ENCODE measurements at regions not wholly inside any gene's neighbourhood (a gene's known extent, or its start where the extent isn't known, plus 50 kb on each side); places are given as distances from the start of the nearest gene placed in this dataset.

DNA sequence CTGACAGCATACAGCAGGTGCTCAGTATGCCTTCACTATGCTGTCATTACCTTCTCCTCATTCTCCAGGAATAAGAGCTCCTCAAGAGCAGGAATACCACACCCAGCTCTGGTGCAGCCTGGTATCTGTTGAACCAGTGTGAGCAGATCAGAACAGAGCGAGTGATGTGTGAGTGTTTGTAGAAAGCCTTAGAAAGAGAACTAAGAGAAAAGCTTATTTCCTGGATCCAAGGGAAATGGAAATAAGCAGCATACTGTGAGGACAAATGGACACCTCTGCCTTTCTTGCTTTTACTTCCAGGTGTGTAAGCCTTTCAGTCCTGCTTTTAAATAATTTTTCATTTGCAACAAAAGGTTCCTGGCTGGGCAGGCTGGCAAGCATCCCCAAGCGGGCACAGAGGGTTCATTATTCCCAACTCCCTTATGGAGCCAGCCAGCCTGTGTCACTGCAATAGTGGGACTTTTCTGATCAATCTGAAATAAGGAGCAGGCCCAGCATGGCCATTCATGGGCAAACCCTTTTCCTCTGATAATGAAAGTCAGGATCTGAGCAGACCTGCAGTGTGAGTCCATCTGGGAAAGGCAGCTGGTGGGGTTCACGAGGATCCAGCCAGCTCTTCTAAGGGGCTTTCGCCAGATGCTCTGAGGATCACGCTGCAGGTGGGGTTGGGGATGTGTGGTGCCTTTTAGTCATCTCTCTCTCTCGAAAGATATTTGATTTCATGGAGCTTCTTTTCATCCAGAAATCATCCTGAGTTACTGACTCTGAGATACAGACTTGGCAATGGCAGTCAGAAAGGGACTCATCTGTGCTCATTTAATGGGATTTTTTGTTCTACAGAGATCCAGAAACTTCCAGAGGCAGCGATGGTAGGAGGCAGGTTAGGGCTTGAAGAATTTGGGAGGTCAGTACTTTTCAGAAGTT lies 594.9 kb upstream of the CFAP20DC start:
- DNase-seq, result no peak

- no peak for DNase-seq
These were observed 591.5 kb upstream of the CFAP20DC start for GRCh38 chr3:59641169-59641899.

DNA sequence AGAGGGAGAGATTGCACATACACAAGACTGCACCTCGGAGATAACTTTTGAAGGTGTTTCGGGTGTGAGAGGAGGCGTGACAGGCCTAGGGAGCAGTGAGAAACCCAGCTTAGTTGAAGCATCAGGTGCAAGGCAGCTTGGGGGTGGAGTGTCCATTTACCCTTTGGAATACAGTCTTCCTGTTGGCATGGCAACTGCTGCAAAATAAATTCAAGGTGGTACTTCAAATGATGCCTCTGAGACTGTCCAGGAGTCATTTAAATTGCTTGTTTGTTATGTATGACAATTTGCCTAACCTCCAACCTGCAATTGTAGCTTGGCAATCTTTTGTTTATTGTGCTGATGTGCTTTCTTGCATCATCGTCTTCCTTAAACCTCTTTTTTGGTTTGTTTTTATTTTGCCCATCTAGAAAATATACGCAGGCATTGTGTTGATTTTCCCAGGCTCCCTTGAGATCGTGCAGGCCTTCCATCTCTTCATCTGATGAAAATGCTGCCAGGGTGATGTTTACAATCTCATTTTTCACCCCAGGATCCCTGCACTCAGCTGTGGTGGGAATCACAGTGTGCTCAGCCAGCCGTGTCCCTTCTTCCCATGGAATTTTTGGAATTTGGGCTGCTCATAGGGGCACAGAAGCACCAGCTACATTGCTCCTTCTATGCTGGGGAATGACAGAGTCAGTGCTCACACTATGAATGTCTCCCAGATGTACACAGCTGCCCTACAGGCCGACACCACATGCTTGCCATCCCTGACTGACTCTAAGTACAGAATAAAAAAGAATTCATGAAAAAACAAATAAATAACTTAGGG lies 583.1 kb upstream of the CFAP20DC start:
- no peak for DNase-seq

- no peak for DNase-seq
These were observed 581.7 kb upstream of the CFAP20DC start for GRCh38 chr3:59631482-59631881.

- DNase-seq, result no peak
These were observed 571.2 kb upstream of the CFAP20DC start for GRCh38 chr3:59621037-59621436.

DNA sequence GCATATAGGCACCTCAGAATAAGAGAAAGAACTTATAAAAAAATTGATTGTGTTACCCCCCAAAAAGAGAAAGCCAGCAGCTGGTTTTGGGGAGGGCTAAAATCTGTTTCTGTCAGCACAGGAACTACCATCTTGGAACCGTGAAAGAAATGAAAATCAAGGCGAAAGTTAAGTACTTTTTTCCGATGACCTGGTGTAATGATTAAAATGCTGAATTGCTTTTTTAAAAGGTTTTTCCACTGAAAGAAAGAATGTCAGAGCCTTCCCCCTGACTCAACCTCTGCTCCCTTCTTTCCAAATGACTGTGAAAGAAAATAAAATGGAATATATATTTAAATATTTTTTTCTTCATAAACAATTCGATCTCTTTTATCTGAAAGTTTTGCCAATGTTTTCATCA lies 570.5 kb upstream of the CFAP20DC start:
- no peak for DNase-seq

DNA sequence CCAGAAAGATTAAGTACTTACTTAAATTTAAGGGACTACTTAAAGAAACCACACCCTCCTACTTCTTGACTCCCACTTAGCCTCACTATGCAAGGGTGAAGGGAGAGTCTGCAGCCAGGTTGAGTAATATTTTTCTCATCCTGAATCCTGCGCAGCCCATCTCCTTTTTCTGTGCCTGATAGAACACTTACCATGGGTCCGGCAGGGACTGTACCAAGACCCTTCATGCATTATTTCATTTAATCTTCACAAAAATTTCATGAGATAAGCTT lies 562.6 kb upstream of the CFAP20DC start:
- no peak for DNase-seq

DNA sequence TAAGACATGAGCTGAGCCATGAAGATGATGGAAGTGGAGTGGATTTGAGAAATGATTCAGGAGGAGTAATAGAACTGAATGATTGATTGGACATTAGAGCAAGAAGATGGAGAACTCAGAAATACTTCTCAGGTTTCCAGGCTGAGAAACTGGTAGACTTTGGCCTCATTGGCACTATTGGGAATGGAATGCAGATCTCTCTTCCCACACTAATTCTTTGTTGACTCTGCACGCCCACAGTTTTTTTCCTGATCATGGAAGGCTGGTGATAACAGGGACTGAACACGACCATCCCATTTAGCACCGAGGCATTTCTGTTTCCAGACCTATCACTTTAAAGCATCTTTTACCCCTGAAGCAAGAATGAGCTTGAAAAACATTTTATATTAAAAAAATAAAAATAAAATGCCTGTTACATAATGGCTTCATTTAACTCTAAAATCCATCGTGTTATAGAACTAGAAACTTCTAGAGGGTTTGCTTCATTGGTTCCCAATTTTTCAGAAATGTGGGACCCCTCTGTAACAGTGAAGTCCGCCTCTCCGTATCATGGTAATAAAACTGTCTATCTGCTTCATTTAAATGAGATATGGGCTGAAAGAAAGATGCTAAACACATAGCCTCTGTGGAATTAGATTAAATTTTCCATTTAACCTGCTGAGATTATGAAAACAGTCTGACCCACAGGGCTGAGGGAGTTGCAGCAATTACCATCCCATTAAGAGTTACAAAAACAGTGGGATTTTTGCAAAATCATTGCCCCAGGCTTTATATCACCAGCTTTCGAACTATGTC lies 562.0 kb upstream of the CFAP20DC start:
- no peak for DNase-seq

DNA sequence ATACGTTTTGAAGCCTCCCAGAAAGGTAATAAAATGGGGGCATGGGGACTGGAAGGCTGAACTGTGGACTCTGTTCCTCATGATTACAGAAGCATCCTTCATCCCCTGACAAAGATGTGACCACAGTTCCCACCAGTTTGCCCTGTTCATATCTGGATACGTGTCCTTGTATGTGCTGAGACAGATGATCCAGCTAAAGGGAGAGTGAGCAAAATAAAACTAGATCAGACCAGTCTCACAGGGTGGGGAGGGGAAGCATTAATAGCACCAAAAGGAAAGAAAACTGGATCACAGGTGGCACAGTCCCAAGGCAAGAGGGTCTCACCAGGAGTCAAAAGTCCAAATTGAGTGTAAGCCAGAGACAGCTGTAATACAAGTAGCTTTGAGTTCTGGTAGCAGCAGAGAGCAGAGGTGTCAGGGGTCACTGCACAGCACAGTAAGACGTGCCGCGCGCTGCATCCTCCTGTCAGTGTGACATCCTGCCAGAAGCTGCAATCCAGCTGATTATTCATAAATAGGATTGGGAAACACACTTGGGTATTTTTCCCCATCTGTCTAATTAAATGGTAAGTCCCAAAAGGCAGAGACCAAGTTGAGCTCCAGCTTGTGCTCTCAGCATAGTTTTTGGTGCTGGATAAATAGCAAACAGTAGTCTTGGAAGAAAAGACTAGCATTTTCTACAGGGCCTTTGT lies 560.0 kb upstream of the CFAP20DC start:
- no peak for DNase-seq

- no peak for DNase-seq
These were observed 558.5 kb upstream of the CFAP20DC start for GRCh38 chr3:59608356-59608755.

DNA sequence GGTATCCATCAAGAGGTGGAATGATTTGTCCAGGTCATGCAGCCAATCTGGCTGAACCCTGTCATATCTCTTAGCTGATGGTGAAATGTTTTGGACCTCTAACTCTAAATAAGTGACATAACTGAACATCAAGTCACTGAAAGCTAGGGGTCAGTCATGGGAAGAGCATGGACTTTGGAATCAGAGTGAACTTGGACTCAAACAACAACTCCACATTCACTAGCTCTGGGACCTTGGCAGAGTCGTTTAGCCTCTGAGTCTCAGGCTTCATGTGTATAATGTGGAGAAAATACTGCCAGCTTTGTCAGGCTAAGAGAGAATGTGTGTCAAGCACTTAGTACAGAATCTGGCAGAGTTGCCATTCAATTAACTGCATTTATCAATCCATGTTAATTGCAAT lies 557.8 kb upstream of the CFAP20DC start:
- DNase-seq, result no peak

DNA sequence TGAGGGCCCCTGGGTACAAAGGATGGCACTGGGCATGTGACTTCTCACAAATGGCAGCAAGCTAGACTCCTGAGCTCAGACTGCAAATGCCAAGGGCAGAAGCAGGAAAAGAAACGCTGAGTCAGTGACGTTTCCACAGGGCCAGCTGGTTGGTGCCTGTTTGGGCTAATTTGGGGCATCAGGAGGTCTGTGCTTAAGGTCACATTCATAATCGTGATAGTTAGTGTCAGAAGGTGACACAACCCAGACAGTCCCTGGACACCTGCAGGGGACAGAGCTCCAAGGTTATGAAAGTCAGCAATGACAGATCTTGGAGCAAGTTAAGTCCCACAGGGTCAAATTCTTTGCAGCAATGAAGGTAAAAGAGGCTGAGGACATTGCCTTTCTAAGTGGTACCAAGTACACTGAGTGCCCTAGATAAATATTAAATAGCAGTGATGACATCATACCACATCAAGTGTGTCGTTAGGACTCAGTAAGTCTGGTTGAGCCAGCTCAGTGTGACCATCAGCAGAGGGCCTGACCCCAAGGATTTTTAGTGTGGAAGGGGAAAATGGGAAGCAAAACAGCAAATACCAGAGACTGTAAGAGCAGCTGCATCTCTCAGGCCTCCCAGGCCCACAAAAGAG lies 556.9 kb upstream of the CFAP20DC start:
- DNase-seq, result no peak

GRCh38 chr3:59605944-59606534 lies 556.2 kb upstream of the CFAP20DC start:
- no peak for DNase-seq

- DNase-seq, result no peak
These were observed 555.5 kb upstream of the CFAP20DC start for GRCh38 chr3:59605318-59605717.

DNA sequence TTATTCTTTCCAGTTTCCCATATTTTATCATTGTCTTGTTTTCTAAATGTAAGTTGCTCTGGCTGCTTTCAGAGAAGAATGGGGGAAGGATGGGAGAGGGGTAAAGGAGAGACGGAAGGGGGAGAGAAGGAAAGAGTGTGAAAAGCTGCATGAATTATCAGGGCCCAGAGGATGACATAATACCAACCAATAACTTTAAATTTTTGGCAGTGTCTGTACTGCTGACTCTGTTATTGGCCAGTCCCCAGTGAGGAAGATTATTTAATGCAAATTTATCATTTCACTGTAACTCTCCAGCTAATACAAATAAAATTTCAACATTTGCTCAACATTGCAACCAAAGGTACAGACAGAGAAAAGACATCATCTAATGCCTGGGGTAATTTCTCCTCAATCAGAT lies 551.7 kb upstream of the CFAP20DC start:
- DNase-seq, result no peak

GRCh38 chr3:59600631-59601030 lies 550.8 kb upstream of the CFAP20DC start:
- DNase-seq, result no peak

DNA sequence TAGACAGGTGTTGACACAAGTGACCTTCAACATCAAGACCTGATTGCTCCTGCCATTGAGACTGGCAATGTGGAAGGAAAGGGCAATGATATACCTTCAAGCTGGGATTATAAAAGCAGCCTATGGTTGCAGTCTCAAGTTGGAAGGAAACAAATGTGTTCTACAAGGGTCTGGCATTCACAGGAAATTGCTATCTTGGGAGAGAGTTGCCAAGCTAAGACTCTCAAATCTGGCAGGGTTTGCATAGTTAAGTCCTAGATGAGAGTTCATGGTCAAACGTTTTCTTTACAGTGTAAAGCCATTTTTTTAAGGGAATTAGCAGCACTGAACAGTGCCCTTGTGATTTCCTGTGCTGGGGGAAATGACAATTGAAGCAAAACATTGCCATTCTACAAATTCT lies 546.9 kb upstream of the CFAP20DC start:
- DNase-seq, result no peak

GRCh38 chr3:59595830-59596229 lies 546.0 kb upstream of the CFAP20DC start:
- DNase-seq, result no peak

DNA sequence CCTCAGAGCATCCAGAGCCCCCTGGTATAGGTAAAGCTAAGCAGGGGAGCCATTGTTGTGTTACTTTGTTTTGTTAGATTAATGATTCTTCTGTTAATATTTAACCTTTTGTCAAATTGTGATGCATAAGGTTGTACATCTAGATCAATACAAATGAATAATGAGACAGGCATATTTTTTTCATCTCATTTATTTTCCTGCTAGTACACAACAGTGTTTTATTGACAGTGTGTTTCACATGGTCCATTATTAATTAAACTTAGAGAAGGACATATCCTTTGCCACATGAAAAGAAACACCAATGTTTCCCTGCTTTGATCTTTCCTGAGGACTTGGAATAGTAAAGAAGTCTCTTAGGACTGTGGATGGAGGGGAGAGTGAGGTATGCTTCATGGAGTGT lies 543.6 kb upstream of the CFAP20DC start:
- no peak for DNase-seq

GRCh38 chr3:59580996-59581395 lies 531.2 kb upstream of the CFAP20DC start:
- no peak for DNase-seq

GRCh38 chr3:59580499-59580898 lies 530.7 kb upstream of the CFAP20DC start:
- DNase-seq, result no peak

Measured in activated effector memory CD4-positive, alpha-beta T cell treated with anti-CD3 and anti-CD28 coated beads, Interleukin-2, amount 50 U/mL, for 16 hours (primary cell).